DMS 273 (cell line): ENCODE measurements at regions not wholly inside any gene's neighbourhood (a gene's known extent, or its start where the extent isn't known, plus 50 kb on each side); places are given as distances from the start of the nearest gene placed in this dataset.

Experiments used
- DNase-seq: peaks from one replicate; lab custom pipeline; 2025; ENCODE audit not compliant: unreplicated experiment; lab: John Stamatoyannopoulos, UW

- no peak for DNase-seq
These were observed 512.7 kb downstream of the SHQ1 start for GRCh38 chr3:72335458-72336095.

- peak; percentile 38 for DNase-seq
These were observed 513.4 kb downstream of the SHQ1 start for GRCh38 chr3:72334681-72335457.

DNA sequence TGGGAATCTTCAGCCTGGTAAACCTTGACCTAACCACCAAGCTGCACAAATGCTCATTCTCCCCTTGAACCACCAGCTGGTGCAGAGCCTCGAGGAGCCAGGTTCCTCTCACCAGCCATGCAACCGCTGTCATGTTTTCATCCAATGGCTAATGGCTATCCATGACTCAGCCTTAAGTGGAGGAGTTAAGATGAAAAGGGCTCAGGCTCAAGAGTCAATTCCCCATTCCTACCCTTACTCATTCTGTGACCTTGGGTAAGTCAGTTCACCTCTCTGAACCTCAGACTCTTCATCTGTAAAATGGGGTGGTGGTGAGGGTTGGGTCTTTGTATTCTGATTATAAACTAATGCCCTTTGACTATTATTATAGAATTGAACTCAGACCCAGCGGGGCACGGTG lies 515.6 kb downstream of the SHQ1 start:
- no peak for DNase-seq

DNA sequence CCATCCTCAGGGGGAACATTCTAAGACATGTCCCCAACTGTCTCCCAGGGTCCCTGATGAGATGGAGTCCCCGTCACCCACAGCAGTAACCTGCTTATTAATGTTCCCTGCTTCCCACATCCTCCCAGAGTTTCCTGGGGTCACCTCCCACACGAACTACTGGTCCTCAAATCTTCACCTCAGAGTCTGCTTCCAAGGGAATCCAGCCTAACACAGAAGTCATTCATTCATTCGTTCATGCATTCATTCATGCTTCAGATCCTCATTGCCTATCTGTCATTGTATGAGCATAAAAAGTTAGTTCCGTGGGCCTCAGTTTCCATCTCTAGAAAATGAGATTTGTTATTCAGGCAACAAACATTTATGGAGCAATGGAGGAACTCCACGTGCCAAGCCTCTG lies 516.2 kb downstream of the SHQ1 start:
- no peak for DNase-seq

DNA sequence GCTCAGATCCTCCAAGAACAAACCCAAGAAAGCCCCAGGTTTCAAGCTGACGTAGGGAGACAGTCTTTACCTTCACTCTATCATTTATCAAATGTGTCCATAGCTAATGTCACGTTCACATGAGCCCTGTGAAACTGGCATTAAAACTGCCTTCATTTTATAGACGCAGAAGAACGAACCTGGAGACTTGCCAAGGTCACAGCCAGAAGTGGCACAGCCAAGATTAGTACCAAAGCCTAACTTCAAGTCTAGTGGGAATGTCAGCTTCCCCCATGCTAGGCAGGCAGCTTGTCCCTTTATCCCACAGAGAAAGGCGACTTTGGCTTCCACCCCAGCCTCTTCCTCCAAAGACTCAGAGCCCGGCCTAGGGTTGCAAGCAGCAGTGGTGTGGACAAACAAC lies 517.2 kb downstream of the SHQ1 start:
- no peak for DNase-seq

DNA sequence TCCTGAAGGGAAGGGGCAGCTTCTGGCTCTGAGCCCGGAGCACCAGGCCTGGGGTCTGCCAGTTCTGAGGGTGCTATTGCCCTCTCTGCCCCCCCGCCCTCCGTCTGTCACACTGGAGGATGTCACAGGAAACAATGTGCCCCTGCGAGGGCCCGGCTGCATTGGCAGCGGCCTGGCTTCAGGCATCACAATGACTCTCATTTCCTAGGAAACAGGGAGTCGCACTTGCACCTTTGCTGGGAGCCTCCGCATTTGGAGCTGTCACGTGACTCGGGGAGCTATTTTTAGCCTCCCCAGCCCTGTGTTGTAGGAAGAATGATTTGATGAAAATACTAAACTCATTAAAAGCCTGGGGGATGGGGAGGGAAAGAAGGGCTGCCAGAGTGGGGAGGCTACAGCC lies 518.9 kb downstream of the SHQ1 start:
- DNase-seq, result peak; percentile 47

- no peak for DNase-seq
These were observed 519.4 kb downstream of the SHQ1 start for GRCh38 chr3:72328755-72329277.

- no peak for DNase-seq
These were observed 521.2 kb downstream of the SHQ1 start for GRCh38 chr3:72327008-72327407.

- DNase-seq, result no peak
These were observed 523.9 kb downstream of the SHQ1 start for GRCh38 chr3:72324253-72324811.

- no peak for DNase-seq
These were observed 524.5 kb downstream of the SHQ1 start for GRCh38 chr3:72323773-72324172.

- DNase-seq, result no peak
These were observed 525.8 kb downstream of the SHQ1 start for GRCh38 chr3:72322264-72322976.

- no peak for DNase-seq
These were observed 527.3 kb downstream of the SHQ1 start for GRCh38 chr3:72320955-72321303.

- DNase-seq, result no peak
These were observed 527.9 kb downstream of the SHQ1 start for GRCh38 chr3:72320095-72320954.

DNA sequence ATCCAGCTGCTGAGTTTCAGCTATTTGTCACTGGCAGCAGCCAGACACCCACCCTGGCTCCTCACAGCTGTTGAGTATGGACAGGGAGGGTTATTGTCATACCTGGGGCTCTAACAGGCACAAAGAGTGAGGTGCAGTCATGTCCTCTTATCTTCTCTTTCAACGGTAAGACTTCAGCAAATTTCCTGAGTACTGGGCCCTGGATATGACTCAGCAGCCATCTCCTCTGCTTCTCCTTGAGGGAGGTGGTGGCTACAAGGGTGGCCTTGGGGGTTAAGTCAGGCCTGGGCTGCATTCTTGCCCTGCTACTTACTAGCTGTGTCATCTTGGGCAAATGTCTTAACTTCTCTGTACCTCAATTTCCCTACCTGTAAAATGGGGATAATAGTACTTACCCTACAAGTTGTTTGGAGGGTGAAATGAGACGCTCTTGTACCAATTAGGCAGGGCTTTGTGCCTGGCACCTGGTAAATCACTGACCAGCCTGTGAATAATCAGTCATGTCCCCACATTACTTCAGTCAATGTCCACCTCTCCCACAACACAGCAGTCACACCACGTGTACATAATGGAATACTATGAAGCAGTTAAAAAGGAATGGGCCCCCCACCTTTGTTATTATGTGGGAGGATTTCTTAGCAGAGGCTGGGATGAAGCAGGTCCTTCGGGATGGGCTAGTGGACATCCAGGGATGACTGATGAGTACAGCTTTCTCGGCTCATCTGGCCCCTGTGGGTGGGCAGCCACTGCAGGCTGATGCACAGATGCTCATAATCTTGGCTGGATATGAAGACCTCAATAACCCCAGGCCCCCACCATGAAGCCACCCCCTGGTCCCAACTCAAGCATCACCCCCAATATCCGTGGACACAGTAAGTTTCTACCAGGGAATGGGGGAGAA lies 528.8 kb downstream of the SHQ1 start:
- no peak for DNase-seq

DNA sequence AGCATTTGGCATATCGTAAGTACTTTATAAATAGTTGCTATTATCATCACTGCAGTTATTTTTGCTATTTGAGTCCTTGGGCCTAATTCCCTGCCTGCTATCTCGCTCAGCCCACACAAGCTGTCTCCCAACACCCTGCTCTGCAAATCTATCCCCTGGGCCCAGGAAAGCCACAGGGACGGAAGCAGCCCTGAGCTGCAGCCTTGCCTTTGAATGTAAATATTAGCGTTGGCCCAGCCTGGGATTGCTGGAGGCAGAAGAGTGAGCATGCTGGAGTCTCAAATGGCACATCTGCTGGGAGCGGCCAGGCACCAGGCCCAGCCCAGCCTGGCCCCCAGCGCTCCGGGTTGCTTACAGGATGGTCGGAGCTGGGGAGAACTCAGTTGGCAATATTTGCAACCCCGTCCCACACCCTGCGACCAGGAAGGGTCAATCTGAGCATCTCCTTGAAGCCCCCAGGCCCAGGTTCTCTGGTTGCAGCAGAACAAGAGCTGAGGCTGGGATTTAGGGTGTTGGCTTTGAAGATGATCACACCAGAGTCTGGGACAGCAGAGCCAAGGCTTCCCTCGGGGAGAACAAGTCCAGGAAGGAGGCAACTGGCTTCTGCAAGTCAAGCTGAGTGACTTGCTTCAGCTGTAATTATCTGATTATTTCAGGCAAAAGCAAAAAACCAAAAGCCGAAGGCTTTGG lies 529.6 kb downstream of the SHQ1 start:
- no peak for DNase-seq

DNA sequence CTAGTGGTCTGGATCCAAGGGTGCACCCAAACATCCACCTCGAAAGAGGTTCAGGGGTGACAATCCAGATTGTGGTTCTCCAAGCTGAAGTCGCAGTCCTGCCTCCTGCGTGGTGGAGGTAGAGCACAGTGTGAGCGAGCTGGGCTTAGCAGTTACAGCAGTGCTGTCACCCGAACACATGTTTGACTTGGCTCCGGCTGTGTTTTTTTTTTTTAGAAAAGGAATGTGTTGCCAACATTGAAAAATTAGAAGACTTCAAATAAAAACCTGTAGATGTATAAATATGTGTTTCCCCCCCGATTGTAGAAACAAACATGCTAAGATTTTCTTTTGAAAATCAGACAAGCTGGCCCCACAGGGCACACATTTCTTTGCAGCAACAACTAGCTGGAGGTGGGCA lies 530.8 kb downstream of the SHQ1 start:
- no peak for DNase-seq

- no peak for DNase-seq
These were observed 531.6 kb downstream of the SHQ1 start for GRCh38 chr3:72316501-72317279.

GRCh38 chr3:72313308-72313707 lies 528.4 kb upstream of the PROK2 start:
- no peak for DNase-seq
